B cell (primary cell): ENCODE measurements at regions not wholly inside any gene's neighbourhood (a gene's known extent, or its start where the extent isn't known, plus 50 kb on each side); places are given as distances from the start of the nearest gene placed in this dataset.

Experiments
- EZH2 ChIP-seq: IDR thresholded peaks from 2 replicates; pipeline ENCODE4 v1.6.1; 2012; ENCODE audit warnings: borderline replicate concordance, low read depth, mild to moderate bottlenecking, moderate library complexity, low read length; ENCODE audit not compliant: insufficient read depth, poor library complexity, severe bottlenecking
- TF ChIP-seq, protein P1 (sequence below): fragments of 200-600 bp; IDR thresholded peaks from one replicate; pipeline ENCODE4 v1.8.0; 2022; ENCODE audit warnings: antibody characterized with exemption, mild to moderate bottlenecking

DNA sequence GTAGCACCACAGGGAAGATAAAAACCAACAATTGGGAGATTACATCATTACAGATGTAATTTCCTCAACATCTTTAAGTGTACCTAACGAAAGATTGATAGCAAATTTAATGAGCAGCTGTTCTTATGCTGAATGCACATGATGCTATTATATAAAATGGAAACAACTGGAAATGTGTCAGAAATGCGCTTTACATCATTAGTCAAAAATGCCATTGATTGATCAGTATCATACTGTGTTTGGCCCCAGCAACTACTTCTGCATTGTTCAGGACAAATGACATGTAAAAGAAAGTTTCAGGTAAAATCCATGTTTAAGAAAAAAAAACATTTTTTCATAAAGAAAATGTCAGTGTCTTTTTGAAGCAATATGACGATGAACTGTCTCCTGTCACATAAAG, 625.5 kb upstream of the MIR17HG start:
- TF ChIP-seq, protein P1, sequence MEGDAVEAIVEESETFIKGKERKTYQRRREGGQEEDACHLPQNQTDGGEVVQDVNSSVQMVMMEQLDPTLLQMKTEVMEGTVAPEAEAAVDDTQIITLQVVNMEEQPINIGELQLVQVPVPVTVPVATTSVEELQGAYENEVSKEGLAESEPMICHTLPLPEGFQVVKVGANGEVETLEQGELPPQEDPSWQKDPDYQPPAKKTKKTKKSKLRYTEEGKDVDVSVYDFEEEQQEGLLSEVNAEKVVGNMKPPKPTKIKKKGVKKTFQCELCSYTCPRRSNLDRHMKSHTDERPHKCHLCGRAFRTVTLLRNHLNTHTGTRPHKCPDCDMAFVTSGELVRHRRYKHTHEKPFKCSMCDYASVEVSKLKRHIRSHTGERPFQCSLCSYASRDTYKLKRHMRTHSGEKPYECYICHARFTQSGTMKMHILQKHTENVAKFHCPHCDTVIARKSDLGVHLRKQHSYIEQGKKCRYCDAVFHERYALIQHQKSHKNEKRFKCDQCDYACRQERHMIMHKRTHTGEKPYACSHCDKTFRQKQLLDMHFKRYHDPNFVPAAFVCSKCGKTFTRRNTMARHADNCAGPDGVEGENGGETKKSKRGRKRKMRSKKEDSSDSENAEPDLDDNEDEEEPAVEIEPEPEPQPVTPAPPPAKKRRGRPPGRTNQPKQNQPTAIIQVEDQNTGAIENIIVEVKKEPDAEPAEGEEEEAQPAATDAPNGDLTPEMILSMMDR = no peak
- TF ChIP-seq EZH2 = no peak
